ENCODE measurements at regions not wholly inside any gene's neighbourhood (a gene's known extent, or its start where the extent isn't known, plus 50 kb on each side); places are given as distances from the start of the nearest gene placed in this dataset.

- Histone ChIP-seq H4K20me1 (no peaks in the 10 kb centered on the region), H3K4me1 (0 out of 20 replicates have a peak, but pooled peaks cover 0 to 5% (median 0%) of the 10 kb centered on the region in 10 experiments), H3K9me3 (replicated peaks in 1 of 11) (peaks cover 0 to 18% (median 12%) of the 10 kb centered on the region in 11 experiments; a peak in 17 of 22 replicates), H3K27ac (no peak overlapping the region), H3K4me2 (no peak overlapping the region), H3K27me3 (no peaks in the 10 kb centered on the region), H3K36me3 (no peaks in the 10 kb centered on the region), H3K4me3 (no peak overlapping the region), H3K9ac (no peak overlapping the region)
- TF ChIP-seq Cebpa-rat (IDR thresholded peaks at IDR 0.05), result no peak
Observed at GRCh38 chr2:118294063-118294462, 205.8 kb downstream of the INSIG2 start.

GRCh38 chr2:118292991-118293390 lies 204.7 kb downstream of the INSIG2 start:
- Histone ChIP-seq H3K4me1 (0 out of 20 replicates have a peak, but pooled peaks cover 0 to 5% (median 0%) of the 10 kb centered on the region in 10 experiments), H3K4me2 (no peak overlapping the region), H4K20me1 (no peaks in the 10 kb centered on the region), H3K27me3 (no peaks in the 10 kb centered on the region), H3K9ac (no peak overlapping the region), H3K36me3 (no peaks in the 10 kb centered on the region), H3K27ac (no peak overlapping the region), H3K9me3 (replicated peaks in 1 of 11) (peaks cover 0 to 18% (median 12%) of the 10 kb centered on the region in 11 experiments; a peak in 16 of 22 replicates), H3K4me3 (no peak overlapping the region)
- TF ChIP-seq Cebpa-rat (IDR thresholded peaks at IDR 0.05), result no peak

- Histone ChIP-seq H3K4me2 (no peak overlapping the region), H3K4me3 (no peak overlapping the region), H3K36me3 (no peaks in the 10 kb centered on the region), H3K4me1 (0 out of 20 replicates have a peak, but pooled peaks cover 0 to 5% (median 0%) of the 10 kb centered on the region in 10 experiments), H3K9ac (no peak overlapping the region), H3K27ac (no peak overlapping the region), H3K9me3 (replicated peaks in 1 of 11) (peaks cover 0 to 9% (median 3%) of the 10 kb centered on the region in 11 experiments; a peak in 9 of 22 replicates), H4K20me1 (no peaks in the 10 kb centered on the region), H3K27me3 (no peaks in the 10 kb centered on the region)
- TF ChIP-seq Cebpa-rat (IDR thresholded peaks at IDR 0.05), result no peak
Observed at GRCh38 chr2:118291251-118291880, 203.1 kb downstream of the INSIG2 start.

GRCh38 chr2:118290411-118291250 lies 202.4 kb downstream of the INSIG2 start:
- TF ChIP-seq Cebpa-rat (IDR thresholded peaks at IDR 0.05), result no peak
- H3K4me2 ChIP-seq, result no peak overlapping the region
- H3K27me3 ChIP-seq, result no peaks in the 10 kb centered on the region
- peaks cover 0 to 1% (median 0%) of the 10 kb centered on the region in 11 experiments; a peak in 3 of 22 replicates for H3K9me3 ChIP-seq (replicated peaks in 1 of 11)
- 0 out of 20 replicates have a peak, but pooled peaks cover 0 to 5% (median 0%) of the 10 kb centered on the region in 10 experiments for H3K4me1 ChIP-seq
- H3K36me3 ChIP-seq, result no peaks in the 10 kb centered on the region
- no peak overlapping the region for H3K9ac ChIP-seq
- no peak overlapping the region for H3K27ac ChIP-seq
- H3K4me3 ChIP-seq, result no peak overlapping the region
- no peaks in the 10 kb centered on the region for H4K20me1 ChIP-seq

- Histone ChIP-seq H3K9me3 (replicated peaks in 1 of 11) (no peaks in the 10 kb centered on the region), H3K36me3 (no peaks in the 10 kb centered on the region), H3K27ac (no peak overlapping the region), H3K4me2 (no peak overlapping the region), H3K9ac (no peak overlapping the region), H3K27me3 (no peaks in the 10 kb centered on the region), H3K4me3 (no peak overlapping the region), H4K20me1 (no peaks in the 10 kb centered on the region), H3K4me1 (no peaks in the 10 kb centered on the region)
- TF ChIP-seq Cebpa-rat (IDR thresholded peaks at IDR 0.05), result no peak
Observed at GRCh38 chr2:118279005-118279404, 190.7 kb downstream of the INSIG2 start.

- Histone ChIP-seq H3K4me1 (no peaks in the 10 kb centered on the region), H3K36me3 (no peaks in the 10 kb centered on the region), H4K20me1 (no peaks in the 10 kb centered on the region), H3K27me3 (no peaks in the 10 kb centered on the region), H3K4me2 (no peak overlapping the region), H3K4me3 (no peak overlapping the region), H3K9ac (no peak overlapping the region), H3K27ac (no peak overlapping the region), H3K9me3 (replicated peaks in 1 of 11) (no peaks in the 10 kb centered on the region)
- no peak for TF ChIP-seq Cebpa-rat (IDR thresholded peaks at IDR 0.05)
Observed at GRCh38 chr2:118278046-118278445, 189.8 kb downstream of the INSIG2 start.

- Histone ChIP-seq H3K9ac (no peak overlapping the region), H3K27ac (no peak overlapping the region), H3K27me3 (no peaks in the 10 kb centered on the region), H3K4me3 (no peak overlapping the region), H3K36me3 (no peaks in the 10 kb centered on the region), H3K9me3 (replicated peaks in 1 of 11) (no peaks in the 10 kb centered on the region), H4K20me1 (no peaks in the 10 kb centered on the region), H3K4me2 (no peak overlapping the region), H3K4me1 (no peaks in the 10 kb centered on the region)
- no peak for TF ChIP-seq Cebpa-rat (IDR thresholded peaks at IDR 0.05)
Observed at GRCh38 chr2:118274841-118275510, 186.7 kb downstream of the INSIG2 start.

- Histone ChIP-seq H3K4me1 (peaks cover 0 to 4% (median 0%) of the 10 kb centered on the region in 10 experiments; a peak in 1 of 20 replicates), H3K9ac (no peak overlapping the region), H3K4me3 (no peak overlapping the region), H4K20me1 (no peaks in the 10 kb centered on the region), H3K27ac (no peak overlapping the region), H3K9me3 (replicated peaks in 1 of 11) (no peaks in the 10 kb centered on the region), H3K27me3 (no peaks in the 10 kb centered on the region), H3K36me3 (no peaks in the 10 kb centered on the region), H3K4me2 (no peak overlapping the region)
- no peak for TF ChIP-seq Cebpa-rat (IDR thresholded peaks at IDR 0.05)
Observed at GRCh38 chr2:118272391-118272790, 184.1 kb downstream of the INSIG2 start.

- no peak overlapping the region for H3K4me2 ChIP-seq
- no peak for TF ChIP-seq Cebpa-rat (IDR thresholded peaks at IDR 0.05)
- peaks cover 0 to 4% (median 0%) of the 10 kb centered on the region in 10 experiments; a peak in 1 of 20 replicates for H3K4me1 ChIP-seq
- H3K4me3 ChIP-seq, result no peak overlapping the region
- H3K9me3 ChIP-seq (replicated peaks in 1 of 11), result no peaks in the 10 kb centered on the region
- no peak overlapping the region for H3K27ac ChIP-seq
- no peaks in the 10 kb centered on the region for H3K36me3 ChIP-seq
- no peaks in the 10 kb centered on the region for H3K27me3 ChIP-seq
- H3K9ac ChIP-seq, result no peak overlapping the region
- H4K20me1 ChIP-seq, result no peaks in the 10 kb centered on the region
Observed at GRCh38 chr2:118269408-118270051, 181.3 kb downstream of the INSIG2 start.
